Activated naive CD4-positive, alpha-beta T cell treated with anti-CD3 and anti-CD28 coated beads for 36 hours (primary cell): ENCODE measurements at regions not wholly inside any gene's neighbourhood (a gene's known extent, or its start where the extent isn't known, plus 50 kb on each side); places are given as distances from the start of the nearest gene placed in this dataset.
"Not testable (repeated sequence)": the region's sequence is repeated elsewhere in the genome, so short reads cannot be mapped to it uniquely, and the experiment has no call there.

ENCODE experiments used
- CTCF ChIA-PET: fragments of 350-600 bp; sonication (Branson Sonifier 250); formaldehyde crosslinking; loops from one replicate; lab custom pipeline; 2021; ENCODE audit warnings: antibody characterized with exemption; lab: Charles Lee
- DNase-seq: peaks from one replicate; pipeline ENCODE4 v3.0.0-alpha.2; 2020
- H3K27ac Mint-ChIP-seq: one replicate; pipeline ENCODE4 v1.8.0; 2021; ENCODE audit warnings: mild to moderate bottlenecking, mixed read lengths
- H3K27me3 Mint-ChIP-seq: one replicate; pipeline ENCODE4 v1.8.0; 2021; ENCODE audit warnings: low read depth, mixed read lengths
- H3K36me3 Mint-ChIP-seq: one replicate; pipeline ENCODE4 v1.8.0; 2021; ENCODE audit warnings: low read depth, mixed read lengths
- H3K4me1 Mint-ChIP-seq: one replicate; pipeline ENCODE4 v1.8.0; 2021; ENCODE audit warnings: low read depth, mixed read lengths
- H3K4me3 Mint-ChIP-seq: one replicate; pipeline ENCODE4 v1.8.0; 2021; ENCODE audit warnings: mild to moderate bottlenecking, moderate library complexity, mixed read lengths
- H3K9me3 Mint-ChIP-seq: one replicate; pipeline ENCODE4 v1.8.0; 2021; ENCODE audit warnings: mixed read lengths
- intact Hi-C: fragments of 100-400 bp; cut with micrococcal nuclease; formaldehyde crosslinking; loops from one replicate; pipeline ENCODE4 v1.15.1; 2023

DNA sequence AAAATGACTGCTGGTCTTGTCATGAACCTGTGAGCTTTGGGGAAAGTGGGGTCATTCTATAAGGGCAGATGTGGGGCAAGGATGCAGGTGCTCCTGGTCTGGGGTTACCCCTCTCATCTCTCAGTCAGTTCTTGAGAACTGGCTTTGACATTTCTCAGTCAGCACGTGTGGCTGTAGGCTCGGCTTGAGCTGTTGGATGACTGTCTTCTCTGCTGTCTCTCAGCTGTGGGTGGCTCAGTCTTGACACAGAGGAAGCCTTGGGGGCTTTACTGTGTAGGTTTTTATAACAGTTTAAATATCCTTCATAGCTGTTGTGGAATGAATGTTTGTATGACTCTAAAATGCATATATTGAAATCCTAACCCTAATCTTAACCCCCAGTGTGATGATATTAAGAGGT lies 296.4 kb upstream of the CELF4 start:
- intact Hi-C loops, result no loop called here
- no peak for DNase-seq
- Mint-ChIP-seq H3K4me1 (no peaks in the 10 kb centered on the region), H3K4me3 (no peak overlapping the region), H3K36me3 (no peaks in the 10 kb centered on the region), H3K9me3 (peaks cover 5% of the 10 kb centered on the region), H3K27ac (no peak overlapping the region), H3K27me3 (no peaks in the 10 kb centered on the region)
- CTCF ChIA-PET, result no interaction called here

DNA sequence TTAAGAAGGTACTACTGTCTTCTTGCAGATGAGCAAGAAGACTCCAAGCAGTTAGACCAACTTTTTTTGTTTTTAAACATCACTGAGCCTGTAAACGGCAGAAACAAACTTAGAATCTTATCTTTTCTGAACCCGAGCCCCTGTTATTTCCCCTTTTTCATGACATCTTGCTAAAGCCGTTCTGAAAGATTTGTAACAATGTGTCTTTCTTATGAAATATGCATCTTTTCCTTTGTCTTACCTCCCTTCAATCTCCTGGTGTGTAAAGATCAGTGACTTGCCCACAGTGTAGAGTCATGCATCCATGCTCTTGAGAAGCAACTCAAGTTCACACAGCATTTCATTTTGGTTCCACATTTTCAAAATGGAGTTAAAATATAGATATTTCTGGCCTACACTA lies 288.8 kb upstream of the CELF4 start:
- no peaks in the 10 kb centered on the region for H3K27me3 Mint-ChIP-seq
- no peaks in the 10 kb centered on the region for H3K36me3 Mint-ChIP-seq
- CTCF ChIA-PET, result no interaction called here
- H3K27ac Mint-ChIP-seq, result no peak overlapping the region
- no peaks in the 10 kb centered on the region for H3K4me1 Mint-ChIP-seq
- intact Hi-C loops, result no loop called here
- no peak overlapping the region for H3K4me3 Mint-ChIP-seq
- DNase-seq, result no peak
- peaks cover 8% of the 10 kb centered on the region for H3K9me3 Mint-ChIP-seq

GRCh38 chr18:37853706-37854105 lies 288.1 kb upstream of the CELF4 start:
- no peaks in the 10 kb centered on the region for H3K27me3 Mint-ChIP-seq
- no peak overlapping the region for H3K4me3 Mint-ChIP-seq
- no peaks in the 10 kb centered on the region for H3K36me3 Mint-ChIP-seq
- no peaks in the 10 kb centered on the region for H3K4me1 Mint-ChIP-seq
- peaks cover 8% of the 10 kb centered on the region for H3K9me3 Mint-ChIP-seq
- intact Hi-C loops, result no loop called here
- no peak for DNase-seq
- CTCF ChIA-PET, result no interaction called here
- H3K27ac Mint-ChIP-seq, result no peak overlapping the region

DNA sequence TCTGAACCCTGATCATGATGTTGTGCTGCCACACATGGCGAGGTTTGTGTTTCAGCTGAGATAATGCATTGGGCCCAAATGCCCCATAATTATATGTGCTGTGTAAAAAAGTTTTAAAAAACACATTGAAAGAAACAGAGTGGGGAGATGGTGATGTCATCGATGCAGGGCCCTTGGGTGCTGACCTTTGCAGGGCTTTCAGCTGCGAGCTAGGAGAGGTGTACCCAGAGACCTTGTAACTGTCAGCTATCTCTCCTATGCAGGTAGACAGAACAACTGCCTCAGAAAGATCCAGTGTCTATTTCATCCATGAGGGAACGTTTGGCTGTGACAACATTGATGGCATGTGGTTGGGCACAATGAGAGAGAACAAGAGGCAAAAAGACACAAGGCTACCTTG lies 286.9 kb upstream of the CELF4 start:
- intact Hi-C loops, result no loop called here
- CTCF ChIA-PET, result no interaction called here
- H3K27ac Mint-ChIP-seq, result no peak overlapping the region
- H3K27me3 Mint-ChIP-seq, result no peaks in the 10 kb centered on the region
- H3K36me3 Mint-ChIP-seq, result no peaks in the 10 kb centered on the region
- no peak for DNase-seq
- H3K4me3 Mint-ChIP-seq, result no peak overlapping the region
- H3K4me1 Mint-ChIP-seq, result no peaks in the 10 kb centered on the region
- peaks cover 8% of the 10 kb centered on the region for H3K9me3 Mint-ChIP-seq

GRCh38 chr18:37847544-37847943 lies 281.9 kb upstream of the CELF4 start:
- CTCF ChIA-PET, result no interaction called here
- intact Hi-C loops, result no loop called here
- no peak for DNase-seq
- Mint-ChIP-seq H3K4me1 (no peaks in the 10 kb centered on the region), H3K36me3 (no peaks in the 10 kb centered on the region), H3K27me3 (no peaks in the 10 kb centered on the region), H3K9me3 (no peaks in the 10 kb centered on the region), H3K27ac (no peak overlapping the region), H3K4me3 (no peak overlapping the region)

DNA sequence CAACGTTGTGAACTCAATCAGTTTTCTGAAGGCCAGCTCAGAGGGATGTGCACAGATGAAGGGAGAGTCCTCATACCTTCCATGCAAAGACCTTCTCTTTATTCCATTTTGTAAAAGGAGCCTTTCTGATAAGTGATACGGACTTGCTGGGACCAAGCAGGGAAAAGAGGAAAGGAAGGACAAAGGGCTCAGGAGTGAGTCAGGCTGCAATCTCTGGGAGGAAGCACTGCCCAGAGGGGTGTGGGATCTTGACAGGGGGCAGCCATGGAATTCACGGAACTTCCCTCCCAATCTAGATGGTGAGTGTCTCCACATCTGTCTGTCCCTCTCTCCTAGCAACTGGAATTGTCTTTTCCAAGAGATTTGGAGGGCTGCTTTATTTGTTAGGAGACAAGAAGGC lies 281.4 kb upstream of the CELF4 start:
- Mint-ChIP-seq H3K9me3 (no peaks in the 10 kb centered on the region), H3K4me3 (no peak overlapping the region), H3K4me1 (no peaks in the 10 kb centered on the region), H3K27me3 (no peaks in the 10 kb centered on the region), H3K27ac (no peak overlapping the region), H3K36me3 (no peaks in the 10 kb centered on the region)
- no peak for DNase-seq
- intact Hi-C loops, result no loop called here
- CTCF ChIA-PET, result no interaction called here

GRCh38 chr18:37845498-37845897 lies 279.9 kb upstream of the CELF4 start:
- H3K36me3 Mint-ChIP-seq, result no peaks in the 10 kb centered on the region
- no peak overlapping the region for H3K4me3 Mint-ChIP-seq
- DNase-seq, result no peak
- no peaks in the 10 kb centered on the region for H3K4me1 Mint-ChIP-seq
- intact Hi-C loops, result no loop called here
- no peak overlapping the region for H3K27ac Mint-ChIP-seq
- CTCF ChIA-PET, result interaction anchor here (0.7 kb wide), 1 partner anchor 1759 kb away, joined by 3 read pairs; no protein-coding TSS in a partner anchor
- no peaks in the 10 kb centered on the region for H3K27me3 Mint-ChIP-seq
- H3K9me3 Mint-ChIP-seq, result no peaks in the 10 kb centered on the region

- CTCF ChIA-PET, result no interaction called here
Observed at GRCh38 chr18:37844209-37844970, 278.8 kb upstream of the CELF4 start.

DNA sequence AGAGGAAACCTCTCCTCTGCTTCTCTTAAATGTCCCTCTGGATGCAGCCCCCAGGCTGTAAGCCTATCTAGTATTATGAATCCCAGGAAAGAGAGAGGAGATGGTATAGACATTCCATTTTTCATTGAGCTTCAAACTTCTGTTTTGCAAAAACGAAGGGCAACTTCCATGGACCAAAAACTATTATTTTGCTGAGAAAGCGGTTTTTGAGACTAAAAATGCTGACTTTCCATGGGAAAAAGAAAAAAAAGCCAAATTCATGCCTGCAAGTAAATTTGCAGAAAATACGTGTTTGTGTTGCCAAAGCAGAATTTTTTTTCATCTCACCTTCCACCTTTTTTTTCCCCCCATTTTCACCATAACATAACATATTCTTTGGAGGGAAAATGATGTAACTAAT lies 272.5 kb upstream of the CELF4 start:
- CTCF ChIA-PET, result interaction anchor here (0.6 kb wide), 2 partner anchors 317 to 498 kb away, joined by 3 to 4 read pairs; no protein-coding TSS in a partner anchor
- Mint-ChIP-seq H3K27ac (no peak overlapping the region), H3K4me1 (no peaks in the 10 kb centered on the region), H3K9me3 (peaks cover 2% of the 10 kb centered on the region), H3K4me3 (no peak overlapping the region), H3K36me3 (no peaks in the 10 kb centered on the region), H3K27me3 (no peaks in the 10 kb centered on the region)
- intact Hi-C loops, result no loop called here
- no peak for DNase-seq

More at GRCh38 chr18:37844209-37844970, 278.8 kb upstream of the CELF4 start:
- no peaks in the 10 kb centered on the region for H3K9me3 Mint-ChIP-seq
- intact Hi-C loops, result no loop called here
- no peaks in the 10 kb centered on the region for H3K27me3 Mint-ChIP-seq
- no peak overlapping the region for H3K27ac Mint-ChIP-seq
- no peak for DNase-seq
- no peaks in the 10 kb centered on the region for H3K4me1 Mint-ChIP-seq
- H3K4me3 Mint-ChIP-seq, result no peak overlapping the region
- H3K36me3 Mint-ChIP-seq, result no peaks in the 10 kb centered on the region

- intact Hi-C loops, result no loop called here
- Mint-ChIP-seq H3K4me1 (no peaks in the 10 kb centered on the region), H3K4me3 (no peak overlapping the region), H3K9me3 (peaks cover 5% of the 10 kb centered on the region), H3K27me3 (no peaks in the 10 kb centered on the region), H3K36me3 (no peaks in the 10 kb centered on the region), H3K27ac (no peak overlapping the region)
- DNase-seq, result no peak
- CTCF ChIA-PET, result no interaction called here
Observed at GRCh38 chr18:37836071-37836970, 270.7 kb upstream of the CELF4 start.

DNA sequence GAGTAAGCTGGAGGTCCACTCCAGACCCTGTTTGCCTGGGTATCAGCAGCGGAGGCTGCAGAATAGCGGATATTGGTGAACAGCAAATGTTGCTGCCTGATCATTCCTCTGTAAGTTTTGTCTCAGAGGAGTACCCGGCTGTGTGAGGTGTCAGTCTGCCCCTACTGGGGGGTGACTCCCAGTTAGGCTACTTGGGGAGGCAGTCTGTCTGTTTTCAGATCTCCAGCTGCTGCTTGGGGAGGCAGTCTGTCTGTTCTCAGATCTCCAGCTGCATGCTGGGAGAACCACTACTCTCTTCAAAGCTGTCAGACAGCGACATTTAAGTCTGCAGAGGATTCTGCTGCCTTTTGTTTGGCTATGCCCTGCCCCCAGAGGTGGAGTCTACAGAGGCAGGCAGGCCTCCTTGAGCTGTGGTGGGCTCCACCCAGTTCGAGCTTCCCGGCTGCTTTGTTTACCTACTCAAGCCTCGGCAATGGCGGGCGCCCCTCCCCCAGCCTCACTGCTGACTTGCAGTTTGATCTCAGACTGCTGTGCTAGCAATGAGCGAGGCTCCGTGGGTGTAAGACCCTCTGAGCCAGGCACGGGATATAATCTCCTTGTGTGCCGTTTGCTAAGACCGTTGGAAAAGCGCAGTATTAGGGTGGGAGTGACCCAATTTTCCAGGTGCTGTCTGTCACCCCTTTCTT lies 266.6 kb upstream of the CELF4 start:
- CTCF ChIA-PET, intact Hi-C loops, H3K4me3 Mint-ChIP-seq, H3K27me3 Mint-ChIP-seq, H3K9me3 Mint-ChIP-seq, H3K36me3 Mint-ChIP-seq, DNase-seq, H3K27ac Mint-ChIP-seq, H3K4me1 Mint-ChIP-seq: not testable (repeated sequence)

DNA sequence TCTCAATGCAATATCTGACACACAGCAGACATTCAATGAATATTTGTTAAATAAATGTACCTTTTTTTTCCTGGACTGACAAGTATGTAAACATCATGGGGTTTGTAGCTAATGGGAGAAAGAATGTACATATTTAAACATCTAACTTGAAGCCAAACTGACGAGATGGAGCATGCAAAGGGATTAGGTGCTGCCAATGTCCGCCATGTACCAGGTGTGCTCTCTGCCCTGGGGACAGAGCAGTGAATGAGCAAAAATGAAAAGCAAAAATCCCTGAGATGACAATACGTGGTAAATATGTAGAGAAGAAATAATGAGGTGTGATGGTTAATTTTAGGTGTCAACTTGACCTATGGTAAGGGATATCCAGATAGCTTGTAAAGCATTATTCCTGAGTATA lies 247.4 kb upstream of the CELF4 start:
- DNase-seq, result no peak
- Mint-ChIP-seq H3K36me3 (no peaks in the 10 kb centered on the region), H3K27me3 (no peaks in the 10 kb centered on the region), H3K4me3 (no peak overlapping the region), H3K4me1 (no peaks in the 10 kb centered on the region), H3K9me3 (peaks cover 6% of the 10 kb centered on the region), H3K27ac (no peak overlapping the region)
- CTCF ChIA-PET, result no interaction called here
- intact Hi-C loops, result no loop called here
